ENCODE measurements at regions not wholly inside any gene's neighbourhood (a gene's known extent, or its start where the extent isn't known, plus 50 kb on each side); places are given as distances from the start of the nearest gene placed in this dataset.
A peak's percentile ranks its signal among the peaks of the same experiment; 100 is the strongest.

DNA sequence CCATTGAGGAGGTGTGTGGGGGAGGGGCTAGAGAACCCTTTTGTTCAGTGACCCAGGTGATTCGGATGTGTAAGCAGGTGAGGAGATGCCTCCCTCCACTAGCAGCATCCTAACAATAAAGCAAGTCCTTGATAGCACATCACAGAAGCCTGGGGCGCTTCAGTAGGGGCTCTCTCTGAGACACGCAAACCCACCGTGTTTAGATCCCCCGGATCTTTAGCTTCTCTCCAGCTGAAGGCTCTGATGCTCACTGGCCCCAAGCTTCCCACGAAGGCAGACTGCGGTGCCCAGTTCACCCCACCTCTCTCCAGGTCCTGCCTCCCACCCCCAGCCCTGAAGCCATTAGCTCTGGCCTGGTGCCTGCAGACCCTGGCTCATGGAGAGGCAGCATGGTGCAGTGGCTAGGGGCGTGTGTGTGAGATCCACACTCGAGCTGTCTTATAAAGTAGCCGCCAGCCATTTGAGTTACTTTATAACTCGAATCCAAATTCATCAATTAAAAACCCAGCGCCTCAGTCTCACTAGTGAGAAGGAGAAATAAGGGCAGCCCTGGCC lies 204.7 kb upstream of the TNRC6C start:
- in situ Hi-C loops (cut with HindIII; ENCODE audit: low pct_ligation_motif_present, low pct_unique_long_range_greater_than_20kb, low sequenced_read_pairs) = no loop called here
- DNase-seq = no peak

DNA sequence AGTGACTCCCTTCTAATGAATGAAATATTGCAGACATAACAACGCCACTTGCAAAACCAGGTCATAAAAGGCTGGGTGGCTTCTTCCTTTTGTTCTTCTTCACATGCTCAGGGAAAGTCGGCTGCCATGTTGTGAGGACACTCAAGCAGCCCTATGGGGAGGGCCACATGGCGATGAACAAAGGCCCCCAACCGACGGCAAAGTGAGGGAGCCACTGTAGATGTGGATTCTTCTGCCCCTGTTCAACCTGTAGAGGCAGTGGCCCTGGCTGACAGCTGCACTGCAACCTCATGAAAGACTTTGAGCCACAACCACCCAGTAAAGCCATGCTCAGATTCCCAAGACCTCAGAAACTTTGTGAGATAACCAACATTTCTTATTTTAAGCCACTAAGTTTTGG lies 203.5 kb upstream of the TNRC6C start:
- in situ Hi-C loops (cut with HindIII; ENCODE audit: low pct_ligation_motif_present, low pct_unique_long_range_greater_than_20kb, low sequenced_read_pairs) = no loop called here
- no peak for DNase-seq

DNA sequence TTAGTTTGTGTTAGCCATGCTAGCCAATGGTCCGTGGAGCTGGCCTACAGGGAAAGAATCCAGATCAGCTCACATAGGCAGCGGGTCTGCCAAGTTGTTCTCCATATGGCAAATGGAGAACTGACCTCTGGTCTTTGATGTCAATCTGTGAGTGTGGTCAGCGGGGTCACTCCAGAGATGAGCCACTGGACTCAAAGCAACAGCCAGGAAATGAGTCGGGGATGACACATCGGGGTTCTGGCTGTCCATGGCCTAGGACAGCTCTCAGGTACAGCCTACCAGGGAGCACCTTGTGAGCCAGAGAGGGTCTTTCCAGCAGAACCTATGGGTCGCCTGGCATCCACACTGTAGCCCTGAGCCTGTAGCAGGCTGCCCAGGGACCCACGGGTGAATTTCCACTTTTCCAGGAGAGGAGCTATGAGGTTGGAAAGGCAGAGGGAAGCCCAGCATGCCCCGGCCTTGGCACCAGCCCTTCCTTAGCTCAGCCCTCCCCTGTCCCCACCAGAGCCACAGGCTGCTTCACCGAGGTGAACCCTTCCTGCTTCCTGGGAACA lies 203.0 kb upstream of the TNRC6C start:
- no peak for DNase-seq
- in situ Hi-C loops (cut with HindIII; ENCODE audit: low pct_ligation_motif_present, low pct_unique_long_range_greater_than_20kb, low sequenced_read_pairs) = no loop called here

DNA sequence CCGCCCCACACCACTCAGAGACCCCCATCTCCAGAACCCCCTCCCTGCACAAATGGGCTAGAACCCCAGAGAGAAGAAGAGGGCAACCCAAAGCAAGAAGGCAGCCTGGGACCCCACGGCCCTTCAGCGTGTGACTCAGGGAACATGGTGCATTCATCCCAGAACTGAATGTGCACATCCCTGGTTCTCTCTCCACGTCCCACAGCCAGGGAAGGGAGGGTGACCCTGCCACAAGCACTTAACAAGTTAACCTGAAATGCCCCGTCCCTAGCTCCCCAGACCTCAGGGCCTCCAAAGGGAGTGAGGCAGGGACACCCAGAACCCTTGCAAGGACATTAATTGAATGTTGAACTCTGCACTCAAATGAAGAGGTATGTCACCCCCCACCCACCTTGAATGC lies 202.5 kb upstream of the TNRC6C start:
- in situ Hi-C loops (cut with HindIII; ENCODE audit: low pct_ligation_motif_present, low pct_unique_long_range_greater_than_20kb, low sequenced_read_pairs) = no loop called here
- DNase-seq = no peak

DNA sequence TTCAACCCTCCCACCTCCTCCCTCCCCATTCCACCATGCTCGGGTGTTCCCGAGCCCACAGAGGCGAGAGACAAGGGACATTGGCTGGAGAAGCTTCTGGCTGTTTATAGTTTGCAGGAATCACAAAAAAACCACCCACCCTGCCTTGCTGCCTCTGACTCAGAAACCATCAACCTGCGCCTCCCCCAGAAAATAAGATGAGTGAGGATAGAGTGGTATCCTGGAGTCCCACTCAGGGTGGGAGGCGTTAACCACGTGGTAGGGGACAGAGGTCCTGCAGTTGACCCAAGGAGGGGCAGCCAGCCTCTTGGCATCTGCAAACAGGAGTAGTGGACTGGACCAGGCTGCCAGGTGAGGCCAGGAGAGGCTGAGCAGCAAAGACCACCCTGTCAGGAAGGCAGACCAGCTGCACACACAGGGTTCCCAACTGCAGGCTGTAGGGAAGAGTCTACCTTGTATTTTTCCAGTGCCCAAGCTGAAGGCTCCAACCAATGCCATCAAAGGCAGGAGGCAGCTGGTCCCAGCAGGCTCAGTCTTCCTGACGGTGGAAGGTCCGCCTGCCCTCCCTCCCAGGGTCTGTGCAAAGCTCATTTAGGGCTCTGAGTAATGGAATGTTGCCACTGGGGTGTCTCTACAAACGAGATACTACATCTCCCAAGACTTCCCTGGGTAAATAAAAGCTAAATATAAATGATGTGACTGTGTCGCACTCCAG lies 201.5 kb upstream of the TNRC6C start:
- no peak for DNase-seq
- in situ Hi-C loops (cut with HindIII; ENCODE audit: low pct_ligation_motif_present, low pct_unique_long_range_greater_than_20kb, low sequenced_read_pairs) = no loop called here

DNA sequence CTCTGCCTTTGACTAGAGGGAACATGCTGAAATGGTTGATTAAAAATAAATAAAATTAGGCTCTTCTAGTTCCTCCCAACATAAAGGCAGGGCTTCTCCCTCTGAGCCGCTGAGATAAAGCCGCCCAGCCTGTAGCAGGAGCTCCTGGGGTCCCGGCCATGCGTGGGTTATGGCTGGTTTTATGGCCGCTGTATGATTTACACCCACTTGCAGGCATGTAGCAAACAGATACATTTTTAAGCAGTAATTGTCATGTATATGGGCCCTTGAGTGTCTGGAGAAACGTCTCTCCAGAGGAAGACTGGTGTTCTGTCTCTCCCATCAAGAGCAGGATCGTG lies 201.0 kb upstream of the TNRC6C start:
- DNase-seq = no peak
- in situ Hi-C loops (cut with HindIII; ENCODE audit: low pct_ligation_motif_present, low pct_unique_long_range_greater_than_20kb, low sequenced_read_pairs) = no loop called here

DNA sequence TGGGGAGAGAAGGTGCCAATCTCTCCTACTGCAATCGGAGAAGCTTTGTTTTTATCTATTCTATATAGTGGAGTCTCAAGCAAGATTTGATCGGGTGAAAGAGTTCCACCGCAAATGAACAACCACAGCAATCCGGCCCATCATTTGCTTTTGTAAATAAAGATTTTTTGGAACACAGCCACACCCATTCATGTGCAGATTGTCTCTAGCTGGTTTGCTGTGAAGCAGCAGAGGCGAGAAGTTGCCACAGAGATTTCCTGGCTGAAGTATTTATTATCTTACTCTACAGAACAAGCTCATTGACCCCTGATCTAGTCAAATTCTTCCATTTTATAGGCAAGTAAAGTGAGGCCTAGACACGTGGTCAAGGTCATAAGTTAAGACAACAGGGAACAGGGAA lies 195.5 kb upstream of the TNRC6C start:
- in situ Hi-C loops (cut with HindIII; ENCODE audit: low pct_ligation_motif_present, low pct_unique_long_range_greater_than_20kb, low sequenced_read_pairs) = no loop called here
- no peak for DNase-seq

DNA sequence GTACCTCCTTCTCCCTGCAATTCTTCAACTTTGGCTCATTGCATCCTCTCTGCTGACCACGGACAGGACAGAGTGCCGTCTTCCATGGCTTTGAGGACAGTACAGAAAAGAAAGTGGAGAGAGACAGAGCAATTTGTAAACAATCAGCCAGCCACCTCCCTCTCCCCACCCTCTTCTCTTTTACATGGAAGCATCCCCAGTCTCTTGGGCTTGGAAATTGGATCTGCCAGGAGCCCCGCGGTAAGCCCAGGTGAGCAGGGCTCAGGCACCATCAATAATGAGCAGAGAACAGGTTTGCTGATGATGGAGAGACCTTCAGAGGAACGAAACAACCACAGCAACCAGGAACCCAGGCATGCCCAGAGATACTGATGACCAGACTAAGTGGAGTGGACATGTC lies 194.9 kb upstream of the TNRC6C start:
- no peak for DNase-seq
- in situ Hi-C loops (cut with HindIII; ENCODE audit: low pct_ligation_motif_present, low pct_unique_long_range_greater_than_20kb, low sequenced_read_pairs) = no loop called here

DNA sequence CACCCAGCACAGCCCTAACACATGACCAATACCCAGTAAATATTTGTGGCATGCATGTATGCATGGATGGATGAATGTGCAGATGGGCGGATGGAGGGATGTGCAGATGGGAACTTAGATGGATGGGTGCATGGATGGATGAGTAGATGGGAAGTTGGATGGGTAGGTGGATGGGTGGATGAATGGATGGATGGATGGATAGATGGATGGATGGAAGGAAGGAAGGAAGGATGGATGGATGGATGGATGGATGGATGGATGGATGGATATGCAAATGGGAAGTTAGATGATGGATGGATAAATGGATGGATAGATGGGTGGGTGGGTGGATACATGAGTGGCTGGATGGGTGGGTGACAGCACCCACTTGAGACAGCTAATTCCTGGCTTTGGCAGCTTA lies 193.2 kb upstream of the TNRC6C start:
- DNase-seq = no peak
- in situ Hi-C loops (cut with HindIII; ENCODE audit: low pct_ligation_motif_present, low pct_unique_long_range_greater_than_20kb, low sequenced_read_pairs) = no loop called here

DNA sequence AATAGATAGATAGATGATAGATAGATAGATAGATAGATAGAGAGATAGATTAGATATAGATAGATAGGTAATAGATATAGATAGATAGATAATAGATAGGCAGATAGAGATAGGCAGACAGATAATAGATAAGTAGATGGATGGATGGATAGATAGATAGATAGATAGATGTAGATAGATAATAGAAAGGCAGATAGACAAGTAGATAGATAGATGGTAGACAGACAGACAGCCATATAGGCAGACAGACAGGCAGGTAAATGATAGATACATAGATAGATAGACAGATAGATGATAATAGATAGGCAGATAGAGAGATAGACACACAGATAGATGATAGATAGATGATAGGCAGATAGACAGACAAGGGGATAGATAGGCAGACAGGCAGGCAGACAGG lies 191.4 kb upstream of the TNRC6C start:
- in situ Hi-C loops (cut with HindIII; ENCODE audit: low pct_ligation_motif_present, low pct_unique_long_range_greater_than_20kb, low sequenced_read_pairs) = no loop called here
- no peak for DNase-seq

DNA sequence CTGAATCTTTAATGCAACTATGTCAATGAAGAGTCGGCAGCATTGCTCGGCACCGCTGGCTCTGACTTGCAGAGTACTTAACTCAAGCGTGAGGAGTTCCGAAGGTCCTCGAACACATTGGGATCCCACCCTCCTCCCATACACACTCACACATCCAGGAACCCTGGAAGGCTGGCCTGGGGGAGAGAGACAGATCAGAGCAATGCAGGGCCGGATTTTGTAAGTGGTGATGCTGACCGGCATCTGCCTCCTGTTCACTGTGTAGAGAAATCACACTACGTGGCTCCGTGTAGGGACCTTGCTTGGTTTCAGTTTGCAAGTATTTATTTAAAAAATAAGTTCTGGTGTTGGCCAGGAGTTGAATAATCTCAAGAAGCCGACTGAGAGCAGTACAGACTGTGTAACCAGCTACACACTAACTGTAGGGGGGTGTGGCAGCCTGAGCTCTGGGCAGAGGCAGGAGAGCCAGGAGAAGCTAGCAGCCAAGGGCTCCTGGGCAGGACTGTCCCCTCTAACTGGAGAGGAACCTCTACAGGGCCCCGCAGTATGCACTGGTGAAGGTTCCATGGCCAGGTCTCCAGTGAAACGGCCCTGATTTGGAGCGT lies 190.2 kb upstream of the TNRC6C start:
- DNase-seq = no peak
- in situ Hi-C loops (cut with HindIII; ENCODE audit: low pct_ligation_motif_present, low pct_unique_long_range_greater_than_20kb, low sequenced_read_pairs) = no loop called here

DNA sequence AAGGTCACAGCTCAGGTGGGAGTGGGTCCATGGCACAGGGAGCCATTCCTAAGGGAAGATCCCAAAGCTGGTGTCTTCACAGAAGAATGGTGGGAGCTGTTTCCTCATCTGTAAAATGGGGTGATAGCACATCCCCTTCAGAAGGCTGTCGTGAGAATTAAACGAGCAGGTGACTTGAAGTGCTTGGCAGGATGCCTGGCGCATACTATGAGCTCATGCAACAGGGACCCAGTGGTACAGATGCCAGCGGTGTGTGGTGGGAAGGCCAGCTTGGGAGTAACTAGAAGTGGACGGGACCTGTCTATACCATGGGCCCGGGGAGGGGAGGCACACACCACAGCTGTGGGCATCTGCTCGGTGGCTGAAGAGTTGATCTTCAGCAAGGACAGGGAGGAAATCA lies 189.3 kb upstream of the TNRC6C start:
- in situ Hi-C loops (cut with HindIII; ENCODE audit: low pct_ligation_motif_present, low pct_unique_long_range_greater_than_20kb, low sequenced_read_pairs) = no loop called here
- no peak for DNase-seq

DNA sequence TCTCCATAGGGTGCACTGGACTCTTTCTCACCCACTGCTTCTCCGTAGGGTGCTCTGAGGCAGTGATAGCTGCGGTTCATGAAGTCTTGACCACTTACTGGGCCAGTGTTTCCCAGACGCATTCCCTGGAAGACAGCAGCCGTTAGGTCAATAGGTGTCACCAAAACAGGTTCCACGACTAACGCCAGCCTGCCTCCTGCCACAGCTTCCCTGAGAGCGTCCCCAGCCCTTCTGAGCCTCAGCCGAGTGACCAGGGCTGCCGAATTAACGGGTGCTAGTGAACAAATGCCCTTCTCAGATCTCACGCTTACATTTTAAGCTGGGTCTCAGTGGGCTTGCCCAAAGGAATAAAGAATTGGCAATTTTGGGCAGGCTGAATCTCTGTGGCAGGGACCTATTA lies 188.7 kb upstream of the TNRC6C start:
- no peak for DNase-seq
- in situ Hi-C loops (cut with HindIII; ENCODE audit: low pct_ligation_motif_present, low pct_unique_long_range_greater_than_20kb, low sequenced_read_pairs) = no loop called here

DNA sequence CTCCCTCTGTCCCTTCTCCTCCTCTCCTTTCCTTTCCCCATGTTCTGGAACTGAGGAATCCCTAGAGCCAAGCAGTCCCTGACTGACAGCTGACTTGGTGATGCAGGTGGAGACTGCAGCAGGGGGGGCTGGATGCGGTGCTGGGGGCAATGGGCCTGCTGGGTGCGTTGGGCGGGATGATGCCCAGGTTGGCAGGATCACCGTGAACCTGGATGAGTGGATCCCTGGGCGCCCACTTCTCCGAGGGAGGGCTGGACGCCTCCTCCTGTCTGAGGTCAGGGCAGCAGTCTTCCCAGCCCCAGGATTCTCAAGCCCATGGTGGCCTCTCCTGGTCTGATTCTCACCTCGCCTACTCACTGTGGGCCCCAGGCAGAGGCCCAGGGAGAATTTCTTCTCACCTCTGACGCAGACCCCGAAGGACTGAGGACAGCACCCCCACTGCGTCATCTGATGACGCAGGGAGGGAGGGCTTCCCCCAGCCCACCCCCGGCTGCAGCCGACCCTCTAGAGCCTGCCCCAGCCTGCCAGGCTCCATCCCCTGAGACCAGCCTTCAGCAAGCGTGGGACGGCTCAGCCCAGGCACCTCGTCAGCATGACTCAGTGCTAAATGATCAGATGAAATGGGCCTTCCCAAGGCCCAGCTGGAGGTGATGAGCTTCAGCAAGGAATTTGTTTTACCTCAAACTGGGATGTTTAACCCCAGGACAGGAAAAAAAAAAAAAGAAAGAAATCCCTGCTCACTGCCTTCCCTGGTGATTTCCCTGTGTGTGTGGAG lies 188.0 kb upstream of the TNRC6C start:
- in situ Hi-C loops (cut with HindIII; ENCODE audit: low pct_ligation_motif_present, low pct_unique_long_range_greater_than_20kb, low sequenced_read_pairs) = no loop called here
- DNase-seq = no peak

DNA sequence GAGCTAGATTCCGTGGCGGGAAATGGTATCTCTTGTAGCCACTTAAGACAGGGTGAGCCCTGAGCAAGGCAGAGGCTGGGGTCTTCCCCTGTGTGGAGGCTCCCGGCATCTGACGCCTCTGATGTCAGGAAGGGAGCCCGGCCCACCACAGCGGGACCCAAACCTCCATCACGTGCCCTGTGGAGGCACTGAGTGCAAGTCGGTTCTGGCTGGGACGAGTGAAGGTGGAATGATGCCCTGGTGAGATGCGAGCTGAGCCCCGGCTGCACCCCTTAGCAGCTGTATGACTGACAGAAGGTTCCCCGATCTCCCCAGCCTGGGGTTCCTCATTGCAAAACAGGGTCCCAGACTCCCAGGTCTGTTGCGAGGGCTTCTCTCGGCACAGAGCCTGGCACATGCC lies 187.4 kb upstream of the TNRC6C start:
- no peak for DNase-seq
- in situ Hi-C loops (cut with HindIII; ENCODE audit: low pct_ligation_motif_present, low pct_unique_long_range_greater_than_20kb, low sequenced_read_pairs) = no loop called here

DNA sequence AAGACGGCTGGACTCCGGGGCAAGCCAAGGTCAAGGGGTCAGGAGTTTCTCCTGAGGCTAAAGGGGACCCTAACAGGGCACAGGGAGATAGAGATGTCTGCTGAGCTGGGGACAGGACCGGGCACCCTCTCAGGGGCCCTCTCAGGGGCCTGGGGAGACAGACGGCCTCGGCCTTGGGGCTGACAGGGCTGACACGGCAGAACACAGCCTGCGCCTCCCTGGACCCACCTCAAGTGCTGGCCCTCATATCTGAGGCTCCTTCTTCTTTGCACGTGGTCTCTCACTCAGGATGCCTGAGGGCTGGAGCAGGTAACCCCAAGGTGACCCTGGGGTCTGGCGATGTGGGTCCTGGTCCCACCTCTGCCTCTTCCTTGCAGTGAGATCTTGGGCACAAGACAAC lies 186.9 kb upstream of the TNRC6C start:
- in situ Hi-C loops (cut with HindIII; ENCODE audit: low pct_ligation_motif_present, low pct_unique_long_range_greater_than_20kb, low sequenced_read_pairs) = no loop called here

DNA sequence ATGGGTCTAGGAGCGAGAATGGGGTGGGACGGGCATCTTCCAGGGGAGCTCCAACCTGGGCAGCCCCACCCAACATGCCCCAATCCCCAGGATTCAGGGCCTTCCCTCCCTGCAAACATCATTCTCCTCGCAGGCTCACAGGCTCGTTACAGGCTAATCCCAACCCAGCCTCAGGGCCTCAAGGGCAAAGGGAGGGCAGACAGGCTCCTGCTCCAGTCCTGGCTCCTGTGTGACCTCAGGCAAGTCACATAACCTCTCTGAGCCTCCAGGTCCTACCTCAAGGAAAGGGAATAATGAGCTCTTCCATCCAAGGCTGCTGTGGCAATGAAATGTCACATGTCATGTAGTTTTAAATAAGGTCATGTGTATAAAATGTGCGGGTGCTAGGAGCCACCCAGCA lies 186.5 kb upstream of the TNRC6C start:
- in situ Hi-C loops (cut with HindIII; ENCODE audit: low pct_ligation_motif_present, low pct_unique_long_range_greater_than_20kb, low sequenced_read_pairs) = no loop called here
- DNase-seq = no peak

More for the DNA sequence above, 186.9 kb upstream of the TNRC6C start:
- no peak for DNase-seq

DNA sequence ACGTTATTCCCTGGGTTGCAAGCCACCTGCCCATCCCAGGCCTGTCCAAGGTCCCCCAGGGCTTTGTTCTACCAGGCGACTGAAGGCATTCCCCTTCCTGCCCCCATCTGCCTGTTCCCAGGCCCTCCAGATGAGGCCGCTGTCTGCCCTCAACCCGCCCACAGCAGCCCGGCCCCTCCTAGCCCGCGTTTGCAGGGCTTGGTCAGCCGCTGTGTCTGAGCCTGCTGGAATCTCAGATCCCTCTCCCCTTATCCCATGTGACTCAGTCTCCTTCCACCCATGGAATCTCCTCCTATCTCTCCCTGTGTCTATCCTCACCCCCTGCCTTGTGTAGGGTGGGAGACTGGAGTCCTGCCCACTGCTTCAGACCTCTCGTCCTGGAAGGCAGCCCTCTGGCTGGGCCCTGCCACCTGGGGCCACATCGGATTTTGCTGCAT lies 186.0 kb upstream of the TNRC6C start:
- DNase-seq = peak; percentile 8

DNA sequence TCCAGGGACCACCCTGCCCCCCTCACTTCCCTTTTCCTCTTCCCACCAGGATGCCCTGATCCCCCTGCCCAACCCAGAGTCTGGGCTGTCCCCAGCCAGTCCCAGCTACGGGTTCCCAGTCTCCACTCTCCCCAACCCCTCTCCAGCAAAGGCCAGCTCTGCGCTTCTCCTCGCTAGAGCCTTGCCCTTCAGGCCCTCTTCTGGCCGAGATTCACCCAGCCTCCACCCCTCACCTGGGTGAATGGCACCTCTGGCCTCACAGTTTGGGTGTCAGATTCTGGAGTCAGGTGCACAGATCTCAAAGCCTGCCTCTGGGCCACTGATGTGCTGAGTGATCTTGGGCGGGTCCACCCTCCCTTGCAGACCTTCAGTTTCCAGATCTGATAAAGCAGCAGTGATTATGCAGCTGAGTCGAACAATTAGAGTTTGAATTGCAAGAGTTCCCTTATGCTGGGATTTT lies 185.6 kb upstream of the TNRC6C start:
- in situ Hi-C loops (cut with HindIII; ENCODE audit: low pct_ligation_motif_present, low pct_unique_long_range_greater_than_20kb, low sequenced_read_pairs) = no loop called here
- DNase-seq = no peak

More for the DNA sequence above, 186.0 kb upstream of the TNRC6C start:
- in situ Hi-C loops (cut with HindIII; ENCODE audit: low pct_ligation_motif_present, low pct_unique_long_range_greater_than_20kb, low sequenced_read_pairs) = no loop called here

All from ACHN (cell line).